H9 (cell line): ENCODE measurements at regions not wholly inside any gene's neighbourhood (a gene's known extent, or its start where the extent isn't known, plus 50 kb on each side); places are given as distances from the start of the nearest gene placed in this dataset.

Source experiments
- DNase-seq: peaks from one replicate; pipeline ENCODE4 v3.0.0-alpha.2; 2017
- H2AFZ ChIP-seq: one replicate; pipeline ENCODE4 v1.6.1; 2013; ENCODE audit warnings: mild to moderate bottlenecking, low read length, control low read depth, moderate library complexity
- H2AK5ac ChIP-seq: 2 replicates; pipeline ENCODE4 v1.6.1; 2013; ENCODE audit warnings: low read length, control low read depth, mixed read lengths; ENCODE audit not compliant: insufficient read length
- H2BK120ac ChIP-seq: one replicate; pipeline ENCODE4 v1.6.1; 2013; ENCODE audit warnings: low read depth, mild to moderate bottlenecking, low read length, control low read depth, inconsistent platforms; ENCODE audit not compliant: poor library complexity, severe bottlenecking
- H2BK12ac ChIP-seq: 2 replicates; pipeline ENCODE4 v1.6.1; 2013; ENCODE audit warnings: low read length, control low read depth, mixed read lengths, low read depth; ENCODE audit not compliant: insufficient read length
- H2BK15ac ChIP-seq: 2 replicates; pipeline ENCODE4 v1.6.1; 2013; ENCODE audit warnings: low read depth, low read length, control low read depth
- H2BK20ac ChIP-seq: one replicate; pipeline ENCODE4 v1.6.1; 2013; ENCODE audit warnings: low read depth, mild to moderate bottlenecking, low read length, control low read depth, inconsistent platforms; ENCODE audit not compliant: poor library complexity, severe bottlenecking
- H2BK5ac ChIP-seq: 2 replicates; pipeline ENCODE4 v1.6.1; 2013; ENCODE audit warnings: low read length, control low read depth, mixed read lengths; ENCODE audit not compliant: insufficient read length
- H3K14ac ChIP-seq: 2 replicates; pipeline ENCODE4 v1.6.1; 2013; ENCODE audit warnings: low read length, control low read depth; ENCODE audit not compliant: insufficient read depth
- H3K18ac ChIP-seq: 2 replicates; pipeline ENCODE4 v1.6.1; 2013; ENCODE audit warnings: low read depth, mild to moderate bottlenecking, mixed read lengths, low read length, control low read depth; ENCODE audit not compliant: insufficient read length
- H3K23ac ChIP-seq: 2 replicates; pipeline ENCODE4 v1.6.1; 2013; ENCODE audit warnings: low read length, control low read depth, mixed read lengths, low read depth; ENCODE audit not compliant: insufficient read length
- H3K23me2 ChIP-seq: 2 replicates; pipeline ENCODE4 v1.6.1; 2013; ENCODE audit warnings: low read depth, mild to moderate bottlenecking, mixed read lengths, low read length, control low read depth; ENCODE audit not compliant: insufficient read length, poor library complexity, severe bottlenecking
- H3K27ac ChIP-seq: 2 replicates; pipeline ENCODE4 v1.5.1; 2013; ENCODE audit warnings: low read length, control low read depth, mixed read lengths, low read depth; ENCODE audit not compliant: insufficient read length
- H3K27me3 ChIP-seq: 2 replicates; pipeline ENCODE4 v1.6.1; 2013; ENCODE audit warnings: low read length, control low read depth, inconsistent platforms; ENCODE audit not compliant: insufficient read depth
- H3K4ac ChIP-seq: 2 replicates; pipeline ENCODE4 v1.6.1; 2013; ENCODE audit warnings: low read depth, mild to moderate bottlenecking, control low read depth, inconsistent platforms, low read length, moderate library complexity
- H3K4me1 ChIP-seq: 2 replicates; pipeline ENCODE4 v1.6.1; 2013; ENCODE audit warnings: low read length, control low read depth, inconsistent platforms; ENCODE audit not compliant: insufficient read depth
- H3K4me2 ChIP-seq: 2 replicates; pipeline ENCODE4 v1.6.1; 2013; ENCODE audit warnings: low read length, control low read depth, mixed read lengths; ENCODE audit not compliant: insufficient read length, insufficient read depth
- H3K56ac ChIP-seq: 2 replicates; pipeline ENCODE4 v1.6.1; 2013; ENCODE audit warnings: low read depth, mild to moderate bottlenecking, mixed read lengths, low read length, control low read depth; ENCODE audit not compliant: insufficient read length
- H3K79me1 ChIP-seq: 2 replicates; pipeline ENCODE4 v1.6.1; 2013; ENCODE audit warnings: low read depth, mild to moderate bottlenecking, moderate library complexity, low read length, control low read depth, inconsistent platforms; ENCODE audit not compliant: insufficient read depth, poor library complexity, severe bottlenecking
- H3K79me2 ChIP-seq: 2 replicates; pipeline ENCODE4 v1.6.1; 2013; ENCODE audit warnings: low read length, control low read depth, inconsistent platforms; ENCODE audit not compliant: insufficient read depth
- H3K9ac ChIP-seq: 2 replicates; pipeline ENCODE4 v1.6.1; 2013; ENCODE audit warnings: low read length, control low read depth, mixed read lengths; ENCODE audit not compliant: insufficient read length; ENCODE audit errors: extremely low read depth
- H3K9me3 ChIP-seq: one replicate; pipeline ENCODE4 v1.6.1; 2013; ENCODE audit warnings: low read depth, low read length, inconsistent platforms; ENCODE audit not compliant: control insufficient read depth
- H3T11ph ChIP-seq: one replicate; pipeline ENCODE4 v1.6.1; 2013; ENCODE audit warnings: mild to moderate bottlenecking, low read length, control low read depth, inconsistent platforms
- H4K20me1 ChIP-seq: one replicate; pipeline ENCODE4 v1.6.1; 2013; ENCODE audit not compliant: control insufficient read depth, insufficient read length, insufficient read depth
- H4K5ac ChIP-seq: 2 replicates; pipeline ENCODE4 v1.6.1; 2013; ENCODE audit warnings: low read depth, mild to moderate bottlenecking, mixed read lengths, low read length, control low read depth; ENCODE audit not compliant: insufficient read length
- H4K8ac ChIP-seq: replicated peaks from 2 replicates; pipeline ENCODE4 v1.6.1; 2013; ENCODE audit warnings: low read length, control low read depth, mixed read lengths, low read depth; ENCODE audit not compliant: insufficient read length
- H4K91ac ChIP-seq: 2 replicates; pipeline ENCODE4 v1.6.1; 2013; ENCODE audit warnings: low read depth, mild to moderate bottlenecking, moderate library complexity, mixed read lengths, low read length, control low read depth; ENCODE audit not compliant: insufficient read length
- H3K27ac Mint-ChIP-seq, 3 experiments: 2 replicates in 2 of 3; 3 replicates in 1 of 3; pipeline ENCODE4 v1.8.0; 2020 to 2021; ENCODE audit warnings: mixed read lengths in 3 of 3, mild to moderate bottlenecking in 1 of 3, moderate library complexity in 1 of 3
- H3K27me3 Mint-ChIP-seq: 2 replicates; pipeline ENCODE4 v1.8.0; 2021; ENCODE audit warnings: low read depth, mild to moderate bottlenecking, moderate library complexity, mixed read lengths
- H3K36me3 Mint-ChIP-seq, 3 experiments: 2 replicates in 2 of 3; 3 replicates in 1 of 3; pipeline ENCODE4 v1.8.0; 2020 to 2021; ENCODE audit warnings: low read depth in 3 of 3, mixed read lengths in 3 of 3; ENCODE audit not compliant: insufficient read depth in 1 of 3
- H3K4me1 Mint-ChIP-seq, 2 experiments: 2 replicates each; pipeline ENCODE4 v1.8.0; 2020; ENCODE audit warnings: mixed read lengths in 2 of 2
- H3K4me3 Mint-ChIP-seq, 2 experiments: 2 replicates in 1 of 2; 3 replicates in 1 of 2; pipeline ENCODE4 v1.8.0; 2020 to 2021; ENCODE audit warnings: mild to moderate bottlenecking in 2 of 2, mixed read lengths in 2 of 2, moderate library complexity in 1 of 2
- H3K9me3 Mint-ChIP-seq, 2 experiments: 2 replicates in 1 of 2; 3 replicates in 1 of 2; pipeline ENCODE4 v1.8.0; 2020; ENCODE audit warnings: mild to moderate bottlenecking in 2 of 2, mixed read lengths in 2 of 2, moderate library complexity in 1 of 2
- CTCF ChIP-seq: fragments of 200-600 bp; sonication (generic); conservative IDR thresholded peaks from 3 replicates; pipeline ENCODE4 v1.8.0; 2021; ENCODE audit warnings: antibody characterized with exemption, mild to moderate bottlenecking
- WGBS: extraction: QIAGEN DNeasy Blood & Tissue Kit; methylation state at CpG from one replicate; pipeline ENCODE4 v1.1.7; 2013; ENCODE audit warnings: missing lambda C conversion rate, low lambda C conversion rate, mixed read lengths; ENCODE audit not compliant: insufficient read length; ENCODE audit errors: extremely low coverage; 5-methylcytosine and 5-hydroxymethylcytosine counted together

- Histone ChIP-seq H4K8ac (no peak overlapping the region), H3T11ph (no peak overlapping the region), H3K27me3 (no peaks in the 10 kb centered on the region), H3K23ac (no peak overlapping the region), H3K4ac (no peak overlapping the region), H3K14ac (no peak overlapping the region), H3K9ac (no peak overlapping the region), H3K27ac (no peak overlapping the region), H4K5ac (no peak overlapping the region), H3K79me1 (no peaks in the 10 kb centered on the region), H3K23me2 (no peaks in the 10 kb centered on the region), H3K4me1 (no peaks in the 10 kb centered on the region), H3K9me3 (peaks cover 10% of the 10 kb centered on the region), H2BK5ac (no peak overlapping the region), H2BK20ac (no peak overlapping the region), H3K18ac (no peak overlapping the region), H3K79me2 (no peaks in the 10 kb centered on the region), H2AK5ac (no peak overlapping the region), H4K91ac (no peak overlapping the region), H3K4me2 (no peak overlapping the region), H2BK15ac (no peak overlapping the region), H4K20me1 (no peaks in the 10 kb centered on the region), H3K56ac (no peak overlapping the region), H2BK12ac (no peak overlapping the region), H2AFZ (no peak overlapping the region), H2BK120ac (no peak overlapping the region)
- WGBS = no CpG with 5 or more reads among the region's 7 CpGs
- Mint-ChIP-seq H3K27ac (no peak overlapping the region; a peak in 1 of 7 replicates), H3K4me1 (peaks cover 0 to 2% of the 10 kb centered on the region in 2 experiments; a peak in 1 of 4 replicates), H3K36me3 (peaks cover 0 to 3% (median 0%) of the 10 kb centered on the region in 3 experiments; a peak in 2 of 7 replicates), H3K9me3 (peaks cover 4 to 44% of the 10 kb centered on the region in 2 experiments; a peak in 4 of 5 replicates), H3K27me3 (peaks cover 13% of the 10 kb centered on the region), H3K4me3 (no peak overlapping the region)
- peak; percentile 32; the same call in 1 of the 3 replicates for TF ChIP-seq CTCF
- DNase-seq = no peak
Measured at GRCh38 chr9:1434052-1434767, 384.1 kb downstream of the DMRT2 start.
